ENCODE measurements at regions not wholly inside any gene's neighbourhood (a gene's known extent, or its start where the extent isn't known, plus 50 kb on each side); places are given as distances from the start of the nearest gene placed in this dataset.
A peak's percentile ranks its signal among the peaks of the same experiment; 100 is the strongest.

DNA sequence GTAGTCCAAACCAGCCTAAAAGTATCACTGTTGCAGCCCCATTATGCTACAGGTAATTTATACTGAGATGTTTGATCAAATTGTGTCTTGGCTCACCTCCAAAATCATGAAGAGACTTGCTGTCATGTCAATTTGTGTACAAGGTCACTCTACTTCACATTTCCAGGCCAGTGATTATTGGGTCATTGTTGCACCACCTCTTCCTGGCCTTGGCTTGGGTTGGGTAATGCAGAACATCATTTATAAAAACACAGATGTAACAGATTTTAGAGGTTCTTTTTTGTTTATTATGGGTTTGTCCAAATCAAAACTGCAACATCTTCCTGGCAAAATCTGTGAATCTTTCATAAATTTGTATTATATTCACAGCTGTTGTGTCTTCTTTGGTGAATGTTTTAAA is 459.5 kb downstream of the ANKRD50 start:
- Mint-ChIP-seq H3K36me3 (no peaks in the 10 kb centered on the region), H3K4me3 (no peak overlapping the region)

GRCh38 chr4:124262211-124263179 is 450.0 kb downstream of the ANKRD50 start:
- DNase-seq (ENCODE audit: extremely low spot score, unreplicated experiment): no peak
- Mint-ChIP-seq H3K9me3 (no peaks in the 10 kb centered on the region), H3K36me3 (no peaks in the 10 kb centered on the region), H3K4me1 (ENCODE audit: unreplicated experiment) (no peaks in the 10 kb centered on the region), H3K27ac (no peak overlapping the region), H3K27me3 (peaks cover 3% of the 10 kb centered on the region), H3K4me3 (no peak overlapping the region)
- peak; percentile 95 for TF ChIP-seq CTCF (conservative IDR thresholded peaks at IDR 0.05)

More for the DNA sequence above, 459.5 kb downstream of the ANKRD50 start:
- no peak overlapping the region for H3K27ac Mint-ChIP-seq
- no peaks in the 10 kb centered on the region for H3K4me1 Mint-ChIP-seq (ENCODE audit: unreplicated experiment)
- TF ChIP-seq CTCF (conservative IDR thresholded peaks at IDR 0.05): no peak
- H3K27me3 Mint-ChIP-seq: no peaks in the 10 kb centered on the region
- no peak for DNase-seq (ENCODE audit: extremely low spot score, unreplicated experiment)
- no peaks in the 10 kb centered on the region for H3K9me3 Mint-ChIP-seq

- no peak overlapping the region for H3K27ac Mint-ChIP-seq
- H3K36me3 Mint-ChIP-seq: no peaks in the 10 kb centered on the region
- DNase-seq (ENCODE audit: extremely low spot score, unreplicated experiment): no peak
- no peak for TF ChIP-seq CTCF (conservative IDR thresholded peaks at IDR 0.05)
- H3K27me3 Mint-ChIP-seq: peaks cover 3% of the 10 kb centered on the region
- H3K9me3 Mint-ChIP-seq: no peaks in the 10 kb centered on the region
- H3K4me1 Mint-ChIP-seq (ENCODE audit: unreplicated experiment): no peaks in the 10 kb centered on the region
- no peak overlapping the region for H3K4me3 Mint-ChIP-seq
These were observed 446.8 kb downstream of the ANKRD50 start for GRCh38 chr4:124265701-124266100.

DNA sequence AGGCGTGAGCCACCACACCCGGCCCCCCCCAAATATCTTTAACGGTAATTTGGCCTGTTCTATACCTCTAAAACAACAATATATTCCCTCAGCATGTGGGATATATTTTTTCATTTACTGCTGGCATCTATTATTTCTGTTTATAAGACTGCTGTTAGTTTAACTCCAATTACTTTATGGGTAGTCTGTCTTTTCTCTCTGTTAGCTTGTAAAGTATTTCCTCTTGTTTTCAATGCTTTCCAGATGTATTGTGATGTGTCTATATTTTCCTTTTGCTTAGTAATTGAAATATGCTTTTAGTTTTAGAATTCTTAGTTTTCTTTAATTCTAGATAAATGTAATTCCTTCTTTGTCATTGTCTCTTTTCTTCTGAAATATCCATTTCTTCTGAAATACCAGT is 445.8 kb downstream of the ANKRD50 start:
- Mint-ChIP-seq H3K4me1 (ENCODE audit: unreplicated experiment) (no peaks in the 10 kb centered on the region), H3K4me3 (no peak overlapping the region)
- no peak for TF ChIP-seq CTCF (conservative IDR thresholded peaks at IDR 0.05)

DNA sequence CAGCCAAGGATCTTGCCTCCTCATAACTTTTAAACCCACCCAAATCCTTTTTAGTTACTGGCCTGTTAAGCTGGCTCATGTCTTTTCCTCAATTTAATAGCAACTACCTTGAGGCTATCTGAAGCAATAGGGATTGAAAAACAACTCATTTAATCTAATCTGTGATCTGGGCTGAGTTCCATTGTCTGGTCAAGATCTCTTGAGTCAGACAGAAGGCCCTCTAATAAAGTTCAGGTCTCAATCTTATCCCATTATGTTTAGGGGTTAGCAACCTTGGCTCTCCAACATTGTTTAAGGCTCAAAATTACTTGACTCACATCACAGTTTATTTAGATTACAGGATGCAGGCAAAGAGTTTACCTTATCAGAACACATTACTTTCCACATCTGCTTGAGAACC is 436.1 kb downstream of the ANKRD50 start:
- Mint-ChIP-seq H3K27me3 (no peaks in the 10 kb centered on the region), H3K27ac (no peak overlapping the region), H3K4me3 (no peak overlapping the region), H3K9me3 (no peaks in the 10 kb centered on the region), H3K4me1 (ENCODE audit: unreplicated experiment) (peaks cover 3% of the 10 kb centered on the region), H3K36me3 (no peaks in the 10 kb centered on the region)
- no peak for DNase-seq (ENCODE audit: extremely low spot score, unreplicated experiment)
- TF ChIP-seq CTCF (conservative IDR thresholded peaks at IDR 0.05): no peak

More for the DNA sequence above, 445.8 kb downstream of the ANKRD50 start:
- H3K27ac Mint-ChIP-seq: no peak overlapping the region
- no peaks in the 10 kb centered on the region for H3K36me3 Mint-ChIP-seq
- no peaks in the 10 kb centered on the region for H3K9me3 Mint-ChIP-seq
- no peak for DNase-seq (ENCODE audit: extremely low spot score, unreplicated experiment)
- peaks cover 3% of the 10 kb centered on the region for H3K27me3 Mint-ChIP-seq
